Stomach (tissue), 4 donors: ENCODE measurements at regions not wholly inside any gene's neighbourhood (a gene's known extent, or its start where the extent isn't known, plus 50 kb on each side); places are given as distances from the start of the nearest gene placed in this dataset.

Experiments used
- POLR2A ChIP-seq, 4 donors: fragments of 450-650 bp; IDR thresholded peaks; one replicate each; pipeline ENCODE4 v1.6.1; 2016; ENCODE audit warnings: antibody characterized with exemption in 4 of 4, control low read depth in 2 of 4, mild to moderate bottlenecking in 1 of 4, moderate library complexity in 1 of 4
- TF ChIP-seq, protein P1 (sequence below), 7 experiments: fragments of 450-650 bp in 4 of 7; fragments of 200-600 bp in 3 of 7; sonication (generic) in 3 of 7; IDR thresholded peaks; one replicate each; pipeline ENCODE4 v1.5.1; 2016 to 2019; ENCODE audit warnings: antibody characterized with exemption in 7 of 7, control low read depth in 2 of 7, mild to moderate bottlenecking in 1 of 7

DNA sequence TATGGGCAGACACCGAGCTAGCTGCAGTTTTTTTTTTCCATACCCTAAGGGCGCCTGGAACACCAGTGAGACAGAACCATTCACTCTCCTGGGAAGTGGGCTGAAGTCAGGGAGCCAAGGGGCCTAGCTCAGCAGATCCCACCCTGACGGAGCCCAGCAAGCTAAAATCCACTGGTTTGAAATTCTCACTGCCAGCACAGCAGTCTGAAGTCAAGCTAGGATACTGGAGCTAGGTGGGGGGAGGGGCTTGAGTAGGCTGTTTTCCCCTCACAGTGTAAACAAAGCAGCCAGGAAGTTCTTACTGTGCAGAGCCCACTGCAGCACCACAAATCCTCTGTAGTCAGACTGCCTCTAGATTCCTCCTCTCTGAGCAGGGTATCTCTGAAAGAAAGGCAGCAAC is 151.7 kb upstream of the HCN1 start:
- TF ChIP-seq, protein P1, sequence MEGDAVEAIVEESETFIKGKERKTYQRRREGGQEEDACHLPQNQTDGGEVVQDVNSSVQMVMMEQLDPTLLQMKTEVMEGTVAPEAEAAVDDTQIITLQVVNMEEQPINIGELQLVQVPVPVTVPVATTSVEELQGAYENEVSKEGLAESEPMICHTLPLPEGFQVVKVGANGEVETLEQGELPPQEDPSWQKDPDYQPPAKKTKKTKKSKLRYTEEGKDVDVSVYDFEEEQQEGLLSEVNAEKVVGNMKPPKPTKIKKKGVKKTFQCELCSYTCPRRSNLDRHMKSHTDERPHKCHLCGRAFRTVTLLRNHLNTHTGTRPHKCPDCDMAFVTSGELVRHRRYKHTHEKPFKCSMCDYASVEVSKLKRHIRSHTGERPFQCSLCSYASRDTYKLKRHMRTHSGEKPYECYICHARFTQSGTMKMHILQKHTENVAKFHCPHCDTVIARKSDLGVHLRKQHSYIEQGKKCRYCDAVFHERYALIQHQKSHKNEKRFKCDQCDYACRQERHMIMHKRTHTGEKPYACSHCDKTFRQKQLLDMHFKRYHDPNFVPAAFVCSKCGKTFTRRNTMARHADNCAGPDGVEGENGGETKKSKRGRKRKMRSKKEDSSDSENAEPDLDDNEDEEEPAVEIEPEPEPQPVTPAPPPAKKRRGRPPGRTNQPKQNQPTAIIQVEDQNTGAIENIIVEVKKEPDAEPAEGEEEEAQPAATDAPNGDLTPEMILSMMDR (IDR thresholded peaks at IDR 0.05), result no peak
- no peak for TF ChIP-seq POLR2A (IDR thresholded peaks at IDR 0.05)
